IMR-90 (cell line): ENCODE measurements at regions not wholly inside any gene's neighbourhood (a gene's known extent, or its start where the extent isn't known, plus 50 kb on each side); places are given as distances from the start of the nearest gene placed in this dataset.

Source experiments
- ATAC-seq: fragments of 200-7000 bp; cut with Tn5 transposase; 2 replicates; pipeline ENCODE4 v1.9.1; 2020; ENCODE audit warnings: low read depth, mild to moderate bottlenecking, moderate library complexity
- BruUV-seq: library from RNA; stranded (reverse); fragments of 400-500 nt; replicated peaks from 2 replicates; lab custom pipeline; 2021; lab: Mats Ljungman, UMichigan
- CTCF ChIA-PET: fragments of 300-600 bp; formaldehyde crosslinking; extraction: SDS; loops from one replicate; lab custom pipeline; 2021; ENCODE audit warnings: antibody characterized with exemption; lab: Yijun Ruan, JAX
- POLR2A ChIA-PET: fragments of 300-600 bp; sonication (Branson Sonifier 250); formaldehyde crosslinking; loops from one replicate; lab custom pipeline; 2022; ENCODE audit warnings: antibody characterized with exemption; ENCODE audit not compliant: unreplicated experiment; lab: Charles Lee
- DNase-seq: peaks from one replicate; pipeline ENCODE4 v3.0.0; 2013
- H2AFZ ChIP-seq: replicated peaks from 2 replicates; pipeline ENCODE3; 2013; ENCODE audit warnings: low read length, mild to moderate bottlenecking; ENCODE audit not compliant: poor library complexity
- H2AK5ac ChIP-seq: 2 replicates; pipeline ENCODE4 v1.6.1; 2013; ENCODE audit warnings: low read depth, low read length, inconsistent platforms
- H2AK9ac ChIP-seq: replicated peaks from 2 replicates; pipeline ENCODE3; 2013; ENCODE audit warnings: mild to moderate bottlenecking, low read depth, low read length, moderate library complexity; ENCODE audit not compliant: poor library complexity
- H2BK120ac ChIP-seq: 2 replicates; pipeline ENCODE4 v1.6.1; 2013; ENCODE audit warnings: low read depth, low read length, inconsistent platforms
- H2BK15ac ChIP-seq: 3 replicates; pipeline ENCODE4 v1.6.1; 2013; ENCODE audit warnings: low read depth, low read length, inconsistent platforms
- H2BK20ac ChIP-seq: 2 replicates; pipeline ENCODE4 v1.6.1; 2013; ENCODE audit warnings: low read depth, mild to moderate bottlenecking, inconsistent platforms, low read length, moderate library complexity
- H2BK5ac ChIP-seq: 2 replicates; pipeline ENCODE4 v1.6.1; 2013; ENCODE audit warnings: mild to moderate bottlenecking, low read depth, low read length, inconsistent platforms; ENCODE audit not compliant: poor library complexity, severe bottlenecking
- H3K14ac ChIP-seq: replicated peaks from 2 replicates; pipeline ENCODE4 v1.6.1; 2013; ENCODE audit warnings: low read depth, low read length, inconsistent platforms
- H3K18ac ChIP-seq: 2 replicates; pipeline ENCODE4 v1.6.1; 2013; ENCODE audit warnings: low read depth, low read length, control low read depth
- H3K23ac ChIP-seq: 2 replicates; pipeline ENCODE4 v1.6.1; 2013; ENCODE audit warnings: low read depth, low read length, inconsistent platforms
- H3K27ac ChIP-seq: 2 replicates; pipeline ENCODE4 v1.5.1; 2013; ENCODE audit warnings: mild to moderate bottlenecking, control low read depth, low read length; ENCODE audit not compliant: insufficient read depth
- H3K27me3 ChIP-seq: 2 replicates; pipeline ENCODE4 v1.6.1; 2013; ENCODE audit warnings: low read length; ENCODE audit not compliant: control insufficient read depth, insufficient read depth
- H3K36me3 ChIP-seq: 2 replicates; pipeline ENCODE4 v1.6.1; 2013; ENCODE audit warnings: low read length, mixed read lengths; ENCODE audit not compliant: control insufficient read depth, insufficient read depth
- H3K4ac ChIP-seq: 2 replicates; pipeline ENCODE4 v1.6.1; 2013; ENCODE audit warnings: low read depth, low read length, inconsistent platforms
- H3K4me1 ChIP-seq: 2 replicates; pipeline ENCODE4 v1.6.1; 2013; ENCODE audit warnings: low read length, mixed read lengths; ENCODE audit not compliant: control insufficient read depth, insufficient read depth
- H3K4me2 ChIP-seq: 2 replicates; pipeline ENCODE4 v1.6.1; 2013; ENCODE audit warnings: low read depth, mild to moderate bottlenecking, control low read depth, low read length, moderate library complexity
- H3K4me3 ChIP-seq: 2 replicates; pipeline ENCODE4 v1.5.1; 2013; ENCODE audit warnings: low read depth, mild to moderate bottlenecking, control low read depth, low read length, moderate library complexity; ENCODE audit not compliant: insufficient read depth
- H3K56ac ChIP-seq: 2 replicates; pipeline ENCODE4 v1.6.1; 2013; ENCODE audit warnings: low read length, inconsistent platforms; ENCODE audit not compliant: insufficient read depth; ENCODE audit errors: extremely low read depth
- H3K79me1 ChIP-seq, 2 experiments: 2 replicates each; pipeline ENCODE4 v1.6.1; 2013; ENCODE audit warnings: low read length in 2 of 2, inconsistent platforms in 1 of 2, low read depth in 1 of 2
- H3K9ac ChIP-seq: 2 replicates; pipeline ENCODE4 v1.6.1; 2013; ENCODE audit warnings: low read depth, low read length, control low read depth
- H3K9me1 ChIP-seq: 2 replicates; pipeline ENCODE4 v1.6.1; 2013; ENCODE audit warnings: low read length, inconsistent platforms; ENCODE audit not compliant: insufficient read depth
- H3K9me3 ChIP-seq: 2 replicates; pipeline ENCODE4 v1.6.1; 2013; ENCODE audit warnings: low read length; ENCODE audit not compliant: control insufficient read depth, insufficient read depth
- H4K20me1 ChIP-seq: 2 replicates; pipeline ENCODE4 v1.6.1; 2013; ENCODE audit warnings: low read length, inconsistent platforms; ENCODE audit not compliant: insufficient read depth
- H4K5ac ChIP-seq: 2 replicates; pipeline ENCODE4 v1.6.1; 2013; ENCODE audit warnings: mild to moderate bottlenecking, low read depth, low read length, control low read depth
- H4K8ac ChIP-seq, 2 experiments: 2 replicates each; pipeline ENCODE4 v1.6.1; 2013; ENCODE audit warnings: low read depth in 2 of 2, low read length in 2 of 2, control low read depth in 1 of 2, inconsistent platforms in 1 of 2
- H4K91ac ChIP-seq: 2 replicates; pipeline ENCODE4 v1.6.1; 2013; ENCODE audit warnings: low read depth, low read length, inconsistent platforms; ENCODE audit not compliant: insufficient read depth
- BHLHE40 ChIP-seq: fragments of 150-350 bp; IDR thresholded peaks from 2 replicates; pipeline ENCODE4 v1.6.1; 2016; ENCODE audit warnings: mild to moderate bottlenecking, low read depth, low read length
- CEBPB ChIP-seq: IDR thresholded peaks from 2 replicates; pipeline ENCODE4 v1.6.1; 2012; ENCODE audit warnings: low read depth, low read length, improper control_type of control experiment
- CHD1 ChIP-seq: IDR thresholded peaks from 2 replicates; pipeline ENCODE4 v1.6.1; 2012; ENCODE audit warnings: low read depth, low read length, improper control_type of control experiment
- CTCF ChIP-seq: conservative IDR thresholded peaks from 2 replicates; pipeline ENCODE4 v1.5.1; 2012; ENCODE audit warnings: mild to moderate bottlenecking, low read depth, low read length, improper control_type of control experiment
- ELK1 ChIP-seq: fragments of 150-350 bp; IDR thresholded peaks from 2 replicates; pipeline ENCODE4 v1.6.1; 2016; ENCODE audit warnings: low read depth, mild to moderate bottlenecking, low read length, moderate library complexity, borderline replicate concordance
- FOS ChIP-seq: fragments of 150-350 bp; IDR thresholded peaks from 2 replicates; pipeline ENCODE4 v1.6.1; 2016; ENCODE audit warnings: low read depth, low read length
- MAFK ChIP-seq: IDR thresholded peaks from 2 replicates; pipeline ENCODE4 v1.6.1; 2012; ENCODE audit warnings: low read depth, low read length, improper control_type of control experiment
- MAZ ChIP-seq: IDR thresholded peaks from 2 replicates; pipeline ENCODE4 v1.6.1; 2012; ENCODE audit warnings: low read depth, mild to moderate bottlenecking, low read length, improper control_type of control experiment, moderate library complexity, borderline replicate concordance
- MXI1 ChIP-seq: IDR thresholded peaks from 2 replicates; pipeline ENCODE4 v1.6.1; 2012; ENCODE audit warnings: low read depth, mild to moderate bottlenecking, low read length, moderate library complexity, borderline replicate concordance
- NFE2L2 ChIP-seq: fragments of 150-350 bp; IDR thresholded peaks from 2 replicates; pipeline ENCODE4 v1.6.1; 2016; ENCODE audit warnings: low read depth, mild to moderate bottlenecking, low read length
- POLR2A ChIP-seq: IDR thresholded peaks from 2 replicates; pipeline ENCODE4 v1.6.1; 2012; ENCODE audit warnings: mild to moderate bottlenecking, low read depth, low read length
- RAD21 ChIP-seq: IDR thresholded peaks from 2 replicates; pipeline ENCODE4 v1.6.1; 2012; ENCODE audit warnings: low read length, improper control_type of control experiment
- RCOR1 ChIP-seq: IDR thresholded peaks from 2 replicates; pipeline ENCODE4 v1.6.1; 2012; ENCODE audit warnings: mild to moderate bottlenecking, low read length, improper control_type of control experiment; ENCODE audit not compliant: insufficient replicate concordance
- RFX5 ChIP-seq: IDR thresholded peaks from 2 replicates; pipeline ENCODE4 v1.8.0; 2012; ENCODE audit warnings: low read depth, mild to moderate bottlenecking, low read length, moderate library complexity
- SMC3 ChIP-seq: fragments of 150-350 bp; IDR thresholded peaks from 2 replicates; pipeline ENCODE4 v1.6.1; 2016; ENCODE audit warnings: low read depth, mild to moderate bottlenecking, antibody characterized with exemption, low read length, moderate library complexity
- USF2 ChIP-seq: fragments of 150-350 bp; IDR thresholded peaks from 2 replicates; pipeline ENCODE4 v1.6.1; 2017; ENCODE audit warnings: mild to moderate bottlenecking, antibody characterized with exemption, low read length, low read depth
- WGBS, 2 experiments: methylation state at CpG; one replicate each; pipeline versions ENCODE4 v1.1.5 to v1.1.7; 2013; ENCODE audit warnings: missing lambda C conversion rate in 2 of 2; ENCODE audit not compliant: insufficient read length in 1 of 2; ENCODE audit errors: extremely low coverage in 2 of 2; 5-methylcytosine and 5-hydroxymethylcytosine counted together
- dilution Hi-C: fragments of 300-500 bp; cut with HindIII; formaldehyde crosslinking; loops from one replicate; pipeline ENCODE4 v1.14.3; 2018; ENCODE audit warnings: low sequenced_read_pairs; ENCODE audit not compliant: unreplicated experiment
- in situ Hi-C: fragments of 300-500 bp; cut with MboI; formaldehyde crosslinking; loops from 3 replicates; pipeline ENCODE4 v1.14.3; 2019; ENCODE audit warnings: low sequenced_read_pairs, inconsistent platforms, mixed read lengths
- intact Hi-C: fragments of 100-400 bp; cut with micrococcal nuclease; formaldehyde crosslinking; loops from 2 replicates; pipeline ENCODE4 v1.10.0; 2022

- no peaks in the 10 kb centered on the region for H3K27me3 ChIP-seq
- H3K56ac ChIP-seq, result no peak overlapping the region
- H2BK120ac ChIP-seq, result no peak overlapping the region
- H3K9me1 ChIP-seq, result no peaks in the 10 kb centered on the region
- H3K4me1 ChIP-seq, result no peaks in the 10 kb centered on the region
- H2BK20ac ChIP-seq, result no peak overlapping the region
- dilution Hi-C loops (no loop called here), intact Hi-C loops (no loop called here), in situ Hi-C loops (no loop called here)
- no peak overlapping the region for H2AK9ac ChIP-seq
- no peak overlapping the region for H3K18ac ChIP-seq
- no CpG with 5 or more reads among the region's 4 CpGs for WGBS, 2 experiments
- H3K36me3 ChIP-seq, result no peaks in the 10 kb centered on the region
- DNase-seq (no peak), ATAC-seq (no peak)
- no peak overlapping the region for H4K5ac ChIP-seq
- H3K4me3 ChIP-seq, result no peak overlapping the region
- no peaks in the 10 kb centered on the region for H3K79me1 ChIP-seq
- ChIA-PET POLR2A (no interaction called here), CTCF (interaction anchor here (0.6 kb wide), 1 partner anchor 1638 kb away, joined by 3 read pairs; no protein-coding TSS in a partner anchor)
- no peak overlapping the region for H2BK15ac ChIP-seq
- no peak overlapping the region for H3K23ac ChIP-seq
- H3K4ac ChIP-seq, result no peak overlapping the region
- TF ChIP-seq SMC3, result no peak
- no peak for TF ChIP-seq CTCF
- no peak for TF ChIP-seq MAFK
- no peak for TF ChIP-seq MAZ
- TF ChIP-seq NFE2L2, result no peak
- no peak for TF ChIP-seq RAD21
- TF ChIP-seq FOS, result no peak
- TF ChIP-seq RFX5, result no peak
- TF ChIP-seq CEBPB, result no peak
- TF ChIP-seq CHD1, result no peak
- no peak for TF ChIP-seq USF2
- TF ChIP-seq RCOR1, result no peak
- TF ChIP-seq BHLHE40, result no peak
- TF ChIP-seq MXI1, result no peak
- no peak for TF ChIP-seq POLR2A
- no peak for TF ChIP-seq ELK1
- no peak overlapping the region for H3K4me2 ChIP-seq
- no peak overlapping the region for H4K8ac ChIP-seq
- no peak overlapping the region for H2AK5ac ChIP-seq
- H2BK5ac ChIP-seq, result no peak overlapping the region
- H3K27ac ChIP-seq, result no peak overlapping the region
- H4K20me1 ChIP-seq, result no peaks in the 10 kb centered on the region
- H3K14ac ChIP-seq, result no peak overlapping the region
- H4K91ac ChIP-seq, result no peak overlapping the region
- no peak overlapping the region for H2AFZ ChIP-seq
- H3K9ac ChIP-seq, result no peak overlapping the region
- H3K9me3 ChIP-seq, result peaks cover 19% of the 10 kb centered on the region
- BruUV-seq, result no TSS peak
These were observed 87.4 kb upstream of the PKP2 start for GRCh38 chr12:32983968-32984367.
